ENCODE measurements at regions not wholly inside any gene's neighbourhood (a gene's known extent, or its start where the extent isn't known, plus 50 kb on each side); places are given as distances from the start of the nearest gene placed in this dataset.

DNA sequence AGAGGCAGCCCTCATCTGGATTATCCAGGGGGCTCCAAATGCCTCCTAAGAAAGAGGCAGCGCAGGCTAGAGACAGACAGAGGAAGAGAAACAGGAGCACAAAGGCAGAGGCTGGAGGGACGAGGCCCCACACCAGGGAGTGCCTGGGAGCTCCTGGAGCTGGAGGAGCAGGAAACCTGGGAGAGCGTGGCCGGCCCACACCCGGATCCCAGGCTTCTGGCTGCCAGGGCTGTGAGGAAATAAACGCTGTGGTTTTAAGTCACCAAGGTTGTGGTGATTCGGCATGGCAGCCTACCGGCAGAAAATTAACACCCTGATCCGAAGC is 165.5 kb downstream of the OLFM1 start:
- no peak for TF ChIP-seq EZH2 (IDR thresholded peaks at IDR 0.05; ENCODE audit: low read length, missing control alignments)
- TF ChIP-seq, protein P1, sequence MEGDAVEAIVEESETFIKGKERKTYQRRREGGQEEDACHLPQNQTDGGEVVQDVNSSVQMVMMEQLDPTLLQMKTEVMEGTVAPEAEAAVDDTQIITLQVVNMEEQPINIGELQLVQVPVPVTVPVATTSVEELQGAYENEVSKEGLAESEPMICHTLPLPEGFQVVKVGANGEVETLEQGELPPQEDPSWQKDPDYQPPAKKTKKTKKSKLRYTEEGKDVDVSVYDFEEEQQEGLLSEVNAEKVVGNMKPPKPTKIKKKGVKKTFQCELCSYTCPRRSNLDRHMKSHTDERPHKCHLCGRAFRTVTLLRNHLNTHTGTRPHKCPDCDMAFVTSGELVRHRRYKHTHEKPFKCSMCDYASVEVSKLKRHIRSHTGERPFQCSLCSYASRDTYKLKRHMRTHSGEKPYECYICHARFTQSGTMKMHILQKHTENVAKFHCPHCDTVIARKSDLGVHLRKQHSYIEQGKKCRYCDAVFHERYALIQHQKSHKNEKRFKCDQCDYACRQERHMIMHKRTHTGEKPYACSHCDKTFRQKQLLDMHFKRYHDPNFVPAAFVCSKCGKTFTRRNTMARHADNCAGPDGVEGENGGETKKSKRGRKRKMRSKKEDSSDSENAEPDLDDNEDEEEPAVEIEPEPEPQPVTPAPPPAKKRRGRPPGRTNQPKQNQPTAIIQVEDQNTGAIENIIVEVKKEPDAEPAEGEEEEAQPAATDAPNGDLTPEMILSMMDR (conservative IDR thresholded peaks at IDR 0.05 in 1 of 2, IDR thresholded peaks at IDR 0.05 in 1 of 2; ENCODE audit: low read depth in 1 of 2, low read length in 2 of 2) = no peak
